ENCODE measurements at regions not wholly inside any gene's neighbourhood (a gene's known extent, or its start where the extent isn't known, plus 50 kb on each side); places are given as distances from the start of the nearest gene placed in this dataset.

- H3K4me2 ChIP-seq (ENCODE audit: low read depth, low read length) = no peak overlapping the region
- no peak for DNase-seq
- H3K9me3 ChIP-seq (replicated peaks; ENCODE audit: insufficient read depth, low read length) = no peaks in the 10 kb centered on the region; the same call in 1 of the 2 replicates
- no peaks in the 10 kb centered on the region for H3K4me1 ChIP-seq (ENCODE audit: low read length)
- no peak overlapping the region for H3K27ac ChIP-seq (ENCODE audit: low read length)
- no peaks in the 10 kb centered on the region for H3K36me3 ChIP-seq (replicated peaks; ENCODE audit: insufficient read depth, low read length)
- H3K4me3 ChIP-seq (ENCODE audit: low read length) = no peak overlapping the region
- H3K9me2 ChIP-seq (replicated peaks; ENCODE audit: insufficient read depth, low read length) = no peaks in the 10 kb centered on the region
- no peaks in the 10 kb centered on the region for H4K20me1 ChIP-seq (ENCODE audit: insufficient read depth, low read length)
- peaks cover 45% of the 10 kb centered on the region for H3K27me3 ChIP-seq (replicated peaks; ENCODE audit: insufficient read depth, low read length)
- H2AFZ ChIP-seq (ENCODE audit: low read length) = no peak overlapping the region
- no peaks in the 10 kb centered on the region for H3F3A ChIP-seq (ENCODE audit: insufficient read depth, low read length)
- TF ChIP-seq EZH2 (optimal IDR thresholded peaks at IDR 0.05; ENCODE audit: low read depth, low read length) = no peak
- TF ChIP-seq, protein P1, sequence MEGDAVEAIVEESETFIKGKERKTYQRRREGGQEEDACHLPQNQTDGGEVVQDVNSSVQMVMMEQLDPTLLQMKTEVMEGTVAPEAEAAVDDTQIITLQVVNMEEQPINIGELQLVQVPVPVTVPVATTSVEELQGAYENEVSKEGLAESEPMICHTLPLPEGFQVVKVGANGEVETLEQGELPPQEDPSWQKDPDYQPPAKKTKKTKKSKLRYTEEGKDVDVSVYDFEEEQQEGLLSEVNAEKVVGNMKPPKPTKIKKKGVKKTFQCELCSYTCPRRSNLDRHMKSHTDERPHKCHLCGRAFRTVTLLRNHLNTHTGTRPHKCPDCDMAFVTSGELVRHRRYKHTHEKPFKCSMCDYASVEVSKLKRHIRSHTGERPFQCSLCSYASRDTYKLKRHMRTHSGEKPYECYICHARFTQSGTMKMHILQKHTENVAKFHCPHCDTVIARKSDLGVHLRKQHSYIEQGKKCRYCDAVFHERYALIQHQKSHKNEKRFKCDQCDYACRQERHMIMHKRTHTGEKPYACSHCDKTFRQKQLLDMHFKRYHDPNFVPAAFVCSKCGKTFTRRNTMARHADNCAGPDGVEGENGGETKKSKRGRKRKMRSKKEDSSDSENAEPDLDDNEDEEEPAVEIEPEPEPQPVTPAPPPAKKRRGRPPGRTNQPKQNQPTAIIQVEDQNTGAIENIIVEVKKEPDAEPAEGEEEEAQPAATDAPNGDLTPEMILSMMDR (IDR thresholded peaks at IDR 0.05; ENCODE audit: low read length) = no peak
- no peak for TF ChIP-seq EZH2phosphoT487 (IDR thresholded peaks at IDR 0.05; ENCODE audit: low read length)
- no peak overlapping the region for H3K9ac ChIP-seq (ENCODE audit: low read length)
- H3K79me2 ChIP-seq (ENCODE audit: low read length) = no peaks in the 10 kb centered on the region
Measured at GRCh38 chr21:39022035-39022434, 161.2 kb downstream of the PSMG1 start.

DNA sequence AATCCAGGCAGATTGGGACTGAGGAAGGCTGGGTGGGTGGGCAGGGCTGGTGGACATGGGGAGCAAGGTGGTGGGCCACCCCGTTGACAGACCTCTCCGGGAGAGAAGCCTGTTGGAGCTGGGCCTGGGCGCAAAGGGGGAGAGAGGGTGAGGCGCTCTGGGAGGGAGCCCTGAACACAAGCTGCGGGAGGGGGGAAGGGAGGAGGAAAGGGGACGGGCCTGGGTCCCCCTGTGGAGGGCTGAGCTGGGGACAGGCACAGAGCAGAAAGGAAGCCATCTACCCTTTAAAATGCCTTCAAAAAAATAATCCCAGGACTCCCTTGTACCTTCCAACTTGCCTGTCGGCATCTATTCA lies 161.8 kb downstream of the PSMG1 start:
- Histone ChIP-seq H2AFZ (ENCODE audit: low read length) (no peak overlapping the region), H3K9me3 (replicated peaks; ENCODE audit: insufficient read depth, low read length) (no peaks in the 10 kb centered on the region; the same call in 1 of the 2 replicates), H3F3A (ENCODE audit: insufficient read depth, low read length) (no peaks in the 10 kb centered on the region), H3K9ac (ENCODE audit: low read length) (no peak overlapping the region), H3K27ac (ENCODE audit: low read length) (no peak overlapping the region), H3K9me2 (replicated peaks; ENCODE audit: insufficient read depth, low read length) (no peaks in the 10 kb centered on the region), H4K20me1 (ENCODE audit: insufficient read depth, low read length) (no peaks in the 10 kb centered on the region), H3K36me3 (replicated peaks; ENCODE audit: insufficient read depth, low read length) (no peaks in the 10 kb centered on the region), H3K27me3 (replicated peaks; ENCODE audit: insufficient read depth, low read length) (peaks cover 45% of the 10 kb centered on the region), H3K4me3 (ENCODE audit: low read length) (no peak overlapping the region), H3K79me2 (ENCODE audit: low read length) (no peaks in the 10 kb centered on the region), H3K4me1 (ENCODE audit: low read length) (no peaks in the 10 kb centered on the region), H3K4me2 (ENCODE audit: low read depth, low read length) (no peak overlapping the region)
- TF ChIP-seq EZH2phosphoT487 (IDR thresholded peaks at IDR 0.05; ENCODE audit: low read length) (no peak), EZH2 (optimal IDR thresholded peaks at IDR 0.05; ENCODE audit: low read depth, low read length) (no peak)
- TF ChIP-seq, protein P1 (IDR thresholded peaks at IDR 0.05; ENCODE audit: low read length) = no peak
- DNase-seq = no peak

DNA sequence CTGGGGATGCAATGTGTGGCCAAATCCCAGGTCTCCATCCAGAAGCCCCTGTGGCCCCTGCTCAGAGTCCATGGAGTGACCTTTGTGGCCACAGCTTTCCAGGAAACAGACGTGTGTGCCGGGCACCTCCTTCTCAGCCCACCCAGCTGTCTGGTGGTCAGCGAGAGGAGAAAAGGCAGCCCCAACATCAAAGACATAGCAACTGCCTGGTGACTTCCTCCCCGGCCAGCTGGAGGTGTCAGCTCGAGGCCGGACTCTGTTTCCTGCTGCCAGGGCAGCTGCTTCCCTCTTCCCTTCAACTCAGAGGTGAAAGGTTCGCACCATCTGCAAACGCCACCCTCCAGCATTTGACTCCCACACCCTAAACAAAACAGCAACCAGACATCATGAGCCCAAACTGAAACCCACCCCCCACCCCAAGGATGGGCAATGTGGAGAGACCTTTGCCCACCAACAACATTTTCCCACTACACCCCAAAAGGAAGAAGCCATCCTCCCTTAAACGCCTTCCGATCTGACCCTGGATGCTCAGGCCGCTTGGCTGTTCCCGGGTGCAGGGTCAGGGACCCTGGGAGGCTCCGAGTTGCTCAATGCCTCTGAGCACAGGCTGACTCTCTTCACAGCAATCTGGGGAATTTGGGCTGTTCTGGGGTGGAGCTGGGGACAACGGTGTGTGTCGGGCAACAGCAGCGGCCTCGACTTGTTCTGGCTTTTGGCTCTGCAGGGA lies 162.3 kb downstream of the PSMG1 start:
- Histone ChIP-seq H2AFZ (ENCODE audit: low read length) (no peak overlapping the region), H3K9ac (ENCODE audit: low read length) (no peak overlapping the region), H3K9me2 (replicated peaks; ENCODE audit: insufficient read depth, low read length) (no peaks in the 10 kb centered on the region), H3K36me3 (replicated peaks; ENCODE audit: insufficient read depth, low read length) (no peaks in the 10 kb centered on the region), H3K4me2 (ENCODE audit: low read depth, low read length) (no peak overlapping the region), H3K27me3 (replicated peaks; ENCODE audit: insufficient read depth, low read length) (peaks cover 45% of the 10 kb centered on the region), H3K79me2 (ENCODE audit: low read length) (no peaks in the 10 kb centered on the region), H3F3A (ENCODE audit: insufficient read depth, low read length) (no peaks in the 10 kb centered on the region), H4K20me1 (ENCODE audit: insufficient read depth, low read length) (no peaks in the 10 kb centered on the region), H3K27ac (ENCODE audit: low read length) (no peak overlapping the region), H3K9me3 (replicated peaks; ENCODE audit: insufficient read depth, low read length) (no peaks in the 10 kb centered on the region; the same call in 1 of the 2 replicates), H3K4me3 (ENCODE audit: low read length) (no peak overlapping the region), H3K4me1 (ENCODE audit: low read length) (no peaks in the 10 kb centered on the region)
- DNase-seq = no peak
- no peak for TF ChIP-seq EZH2phosphoT487 (IDR thresholded peaks at IDR 0.05; ENCODE audit: low read length)
- TF ChIP-seq, protein P1 (IDR thresholded peaks at IDR 0.05; ENCODE audit: low read length) = no peak
- no peak for TF ChIP-seq EZH2 (optimal IDR thresholded peaks at IDR 0.05; ENCODE audit: low read depth, low read length)

Measured in MM.1S (cell line).